ENCODE measurements at regions not wholly inside any gene's neighbourhood (a gene's known extent, or its start where the extent isn't known, plus 50 kb on each side); places are given as distances from the start of the nearest gene placed in this dataset.

- TF ChIP-seq CTCF (IDR thresholded peaks at IDR 0.05; ENCODE audit: low read depth, low read length, poor library complexity, severe bottlenecking) (no peak), EZH2phosphoT487 (IDR thresholded peaks at IDR 0.05; ENCODE audit: borderline replicate concordance, low read length) (no peak)
Observed at GRCh38 chr5:117734056-117734455, 1159.4 kb upstream of the SEMA6A start.
